ENCODE measurements at regions not wholly inside any gene's neighbourhood (a gene's known extent, or its start where the extent isn't known, plus 50 kb on each side); places are given as distances from the start of the nearest gene placed in this dataset.

DNA sequence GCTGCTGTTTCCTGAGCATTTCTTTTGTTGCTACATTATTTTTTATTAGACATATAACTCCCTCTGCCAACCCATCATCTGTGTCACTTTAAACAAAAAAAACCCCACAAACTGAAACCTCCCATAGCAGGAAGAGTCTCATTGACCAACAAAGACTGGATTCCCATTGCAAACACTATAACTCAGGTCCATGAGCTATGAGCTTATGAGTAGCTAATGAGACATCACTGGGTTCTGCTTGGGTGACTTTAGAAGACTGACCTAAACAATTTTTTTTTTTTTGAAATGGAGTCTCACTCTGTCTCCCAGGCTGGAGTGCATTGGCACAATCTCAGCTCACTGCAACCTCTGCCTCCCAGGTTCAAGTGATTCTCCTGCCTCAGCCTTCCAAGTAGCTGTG, 212.8 kb downstream of the LTN1 start:
- DNase-seq (ENCODE audit: low read depth), result no peak
- TF ChIP-seq, protein P1, sequence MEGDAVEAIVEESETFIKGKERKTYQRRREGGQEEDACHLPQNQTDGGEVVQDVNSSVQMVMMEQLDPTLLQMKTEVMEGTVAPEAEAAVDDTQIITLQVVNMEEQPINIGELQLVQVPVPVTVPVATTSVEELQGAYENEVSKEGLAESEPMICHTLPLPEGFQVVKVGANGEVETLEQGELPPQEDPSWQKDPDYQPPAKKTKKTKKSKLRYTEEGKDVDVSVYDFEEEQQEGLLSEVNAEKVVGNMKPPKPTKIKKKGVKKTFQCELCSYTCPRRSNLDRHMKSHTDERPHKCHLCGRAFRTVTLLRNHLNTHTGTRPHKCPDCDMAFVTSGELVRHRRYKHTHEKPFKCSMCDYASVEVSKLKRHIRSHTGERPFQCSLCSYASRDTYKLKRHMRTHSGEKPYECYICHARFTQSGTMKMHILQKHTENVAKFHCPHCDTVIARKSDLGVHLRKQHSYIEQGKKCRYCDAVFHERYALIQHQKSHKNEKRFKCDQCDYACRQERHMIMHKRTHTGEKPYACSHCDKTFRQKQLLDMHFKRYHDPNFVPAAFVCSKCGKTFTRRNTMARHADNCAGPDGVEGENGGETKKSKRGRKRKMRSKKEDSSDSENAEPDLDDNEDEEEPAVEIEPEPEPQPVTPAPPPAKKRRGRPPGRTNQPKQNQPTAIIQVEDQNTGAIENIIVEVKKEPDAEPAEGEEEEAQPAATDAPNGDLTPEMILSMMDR (IDR thresholded peaks at IDR 0.05; ENCODE audit: insufficient read depth, low read length), result no peak

DNA sequence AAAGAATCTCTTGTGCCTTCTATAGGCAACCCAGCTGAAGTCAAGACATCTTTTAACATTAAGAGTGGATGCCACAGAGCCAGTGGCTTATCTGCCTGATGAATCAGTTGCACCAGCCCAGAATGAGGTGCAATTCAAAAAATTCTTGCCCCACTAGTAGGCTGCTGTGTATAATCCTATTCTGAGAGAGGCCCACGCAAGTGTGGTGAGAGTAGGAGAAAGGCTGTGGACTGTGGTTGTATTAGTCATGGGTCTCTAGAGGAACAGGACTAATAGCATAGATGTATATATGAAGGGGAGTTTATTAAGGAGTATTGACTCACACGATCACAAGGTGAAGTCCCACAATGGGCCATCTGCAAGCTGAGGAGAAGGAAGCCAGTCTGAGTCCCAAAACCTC, 216.4 kb downstream of the LTN1 start:
- DNase-seq (ENCODE audit: low read depth), result peak; percentile 92
- H3K4me3 ChIP-seq (ENCODE audit: low read depth, low read length), result no peak overlapping the region
- TF ChIP-seq, protein P1 (IDR thresholded peaks at IDR 0.05; ENCODE audit: insufficient read depth, low read length), result no peak

More for the DNA sequence above, 212.8 kb downstream of the LTN1 start:
- H3K4me3 ChIP-seq (ENCODE audit: low read depth, low read length), result no peak overlapping the region

DNA sequence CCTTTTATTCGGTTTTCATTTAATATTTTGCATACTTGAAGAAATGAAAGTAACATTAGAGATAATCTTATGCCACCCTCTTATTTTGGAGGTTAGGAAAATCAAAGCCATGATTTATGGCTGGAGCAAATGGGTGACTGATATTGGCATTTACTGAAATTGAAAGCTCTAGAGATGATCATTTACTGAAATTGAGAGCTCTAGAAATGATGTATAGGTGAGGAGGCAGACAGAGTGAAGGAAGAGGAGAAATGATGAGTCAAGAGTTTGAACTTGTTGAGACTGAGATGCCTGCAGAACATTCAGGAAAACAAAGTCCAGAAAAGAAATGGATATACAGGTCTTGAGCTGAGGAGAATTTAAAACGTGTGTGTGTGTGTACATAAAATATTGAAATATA, 217.6 kb downstream of the LTN1 start:
- TF ChIP-seq, protein P1 (IDR thresholded peaks at IDR 0.05; ENCODE audit: insufficient read depth, low read length), result no peak
- H3K4me3 ChIP-seq (ENCODE audit: low read depth, low read length), result no peak overlapping the region
- DNase-seq (ENCODE audit: low read depth), result no peak

DNA sequence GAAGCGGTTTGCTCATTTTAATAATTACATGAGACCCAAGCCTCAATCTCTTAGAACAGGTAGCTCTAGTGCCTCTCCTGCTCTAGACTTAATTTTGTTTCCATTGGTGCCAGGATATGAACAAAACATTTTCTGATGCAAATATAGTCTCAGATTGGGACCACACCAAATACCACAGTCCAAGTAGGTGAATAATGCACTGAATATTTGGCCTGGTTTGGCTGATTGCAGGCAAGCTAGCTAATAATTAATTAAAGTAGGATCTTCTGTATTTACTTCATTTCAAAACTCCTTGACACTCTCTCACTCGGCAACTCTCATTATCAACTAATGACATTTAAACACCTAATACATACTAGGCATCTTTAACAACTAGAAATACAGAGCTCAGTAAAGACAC, 219.6 kb downstream of the LTN1 start:
- DNase-seq (ENCODE audit: low read depth), result peak; percentile 19
- no peak overlapping the region for H3K4me3 ChIP-seq (ENCODE audit: low read depth, low read length)
- TF ChIP-seq, protein P1 (IDR thresholded peaks at IDR 0.05; ENCODE audit: insufficient read depth, low read length), result no peak

DNA sequence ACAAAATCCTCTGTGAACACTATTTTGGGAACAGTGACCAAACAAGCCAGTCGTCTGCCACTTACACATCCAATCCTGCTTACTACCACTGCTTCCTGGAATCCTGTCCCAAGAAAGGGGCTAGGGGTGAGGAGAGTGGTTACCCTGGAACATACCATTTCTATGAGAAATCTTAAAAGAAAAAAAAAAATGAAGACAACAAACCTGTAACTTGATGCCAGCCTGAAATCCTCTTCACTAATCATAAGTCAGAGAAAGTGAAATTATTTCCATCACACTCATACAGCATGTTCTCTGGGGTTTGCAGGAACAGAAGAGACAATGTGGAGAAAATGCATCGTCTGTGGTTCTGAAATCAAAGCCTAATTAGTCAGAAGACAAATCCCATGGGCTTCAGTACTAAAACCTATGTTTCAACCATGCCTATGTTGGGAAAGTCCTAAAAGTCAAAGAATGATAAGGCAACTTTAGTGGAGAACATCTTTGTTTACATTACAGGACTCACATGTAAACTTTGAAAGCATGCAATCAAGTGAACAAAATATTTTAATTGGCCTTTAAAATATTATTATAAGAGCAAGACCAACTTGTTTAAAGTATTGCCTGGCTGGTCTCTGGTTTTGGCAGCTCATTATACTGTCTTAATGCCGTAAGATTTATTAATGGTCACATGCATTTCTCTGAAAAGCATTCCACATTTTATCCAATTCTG, 220.7 kb downstream of the LTN1 start:
- DNase-seq (ENCODE audit: low read depth), result peak; percentile 66
- H3K4me3 ChIP-seq (ENCODE audit: low read depth, low read length), result no peak overlapping the region
- TF ChIP-seq, protein P1 (IDR thresholded peaks at IDR 0.05; ENCODE audit: insufficient read depth, low read length), result no peak

DNA sequence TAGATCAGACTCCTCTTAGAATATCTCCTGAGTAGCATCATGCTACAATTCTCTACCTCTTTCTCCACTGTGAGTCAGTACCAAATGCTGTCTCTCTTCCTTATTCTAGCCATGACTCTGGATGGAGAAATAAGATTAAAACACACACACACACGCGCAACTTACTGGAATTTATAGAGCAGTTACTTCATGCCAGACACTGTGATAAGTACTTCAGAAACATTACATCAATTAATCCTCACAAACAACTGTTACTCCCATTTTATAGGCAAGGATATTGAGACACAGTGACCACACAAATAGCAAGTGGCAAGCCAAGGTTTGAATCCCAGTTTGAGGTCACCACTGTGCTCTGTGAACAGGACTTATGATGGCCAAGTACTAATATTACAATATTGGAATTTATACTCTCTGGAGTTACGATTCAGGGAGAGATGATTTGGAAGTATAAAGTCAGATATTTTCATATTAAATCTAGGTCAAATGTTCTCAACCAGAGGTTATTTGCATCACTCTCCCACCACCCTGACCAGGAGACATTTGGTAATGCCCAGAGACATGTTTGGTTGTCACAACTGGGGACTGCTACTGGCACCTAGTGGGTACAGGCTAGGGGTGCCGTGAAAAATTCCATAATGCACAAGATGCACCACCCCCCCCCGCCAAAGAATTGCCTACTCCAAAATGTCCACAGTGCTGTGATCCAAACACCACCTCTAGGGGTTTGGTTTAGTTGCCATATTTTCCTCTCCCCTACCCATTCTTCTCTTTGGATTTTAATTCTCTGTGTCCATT, 221.6 kb downstream of the LTN1 start:
- TF ChIP-seq, protein P1 (IDR thresholded peaks at IDR 0.05; ENCODE audit: insufficient read depth, low read length), result peak; percentile 2
- no peak overlapping the region for H3K4me3 ChIP-seq (ENCODE audit: low read depth, low read length)
- DNase-seq (ENCODE audit: low read depth), result peak; percentile 74
